Stimulated activated CD4-positive, alpha-beta T cell treated with anti-CD3 and anti-CD28 coated beads, Interleukin-2, amount 100 ng/mL, for 24 hours (primary cell): ENCODE measurements at regions not wholly inside any gene's neighbourhood (a gene's known extent, or its start where the extent isn't known, plus 50 kb on each side); places are given as distances from the start of the nearest gene placed in this dataset.

Source experiments
- DNase-seq, 2 donors: peaks; one replicate each; pipeline ENCODE4 v3.0.0-alpha.2; 2020

DNA sequence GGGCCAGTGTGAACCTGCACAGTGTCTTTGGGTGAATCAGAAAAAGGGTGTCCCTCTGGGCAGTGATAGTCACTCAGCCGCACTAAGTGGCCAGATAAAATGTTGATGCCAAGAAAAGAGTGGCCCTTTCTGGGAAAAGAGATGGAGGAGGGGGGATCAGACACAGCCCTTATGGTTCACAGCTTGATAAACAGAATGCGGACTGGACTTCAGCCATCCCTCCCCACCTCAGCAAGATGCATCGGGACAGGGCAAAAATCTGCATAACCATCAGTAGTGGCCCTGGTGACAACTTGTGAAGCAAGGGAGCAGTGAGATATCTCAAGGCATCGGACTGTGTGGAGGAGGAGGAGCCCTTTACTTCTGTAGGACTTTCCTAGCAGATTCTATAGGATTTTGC lies 353.8 kb upstream of the PLXNA2 start:
- DNase-seq = no peak

GRCh38 chr1:208599063-208599462 lies 354.9 kb upstream of the PLXNA2 start:
- DNase-seq = no peak

- no peak for DNase-seq
Measured at GRCh38 chr1:208600456-208601190, 356.4 kb upstream of the PLXNA2 start.

GRCh38 chr1:208601561-208601960 lies 357.4 kb upstream of the PLXNA2 start:
- DNase-seq = no peak

DNA sequence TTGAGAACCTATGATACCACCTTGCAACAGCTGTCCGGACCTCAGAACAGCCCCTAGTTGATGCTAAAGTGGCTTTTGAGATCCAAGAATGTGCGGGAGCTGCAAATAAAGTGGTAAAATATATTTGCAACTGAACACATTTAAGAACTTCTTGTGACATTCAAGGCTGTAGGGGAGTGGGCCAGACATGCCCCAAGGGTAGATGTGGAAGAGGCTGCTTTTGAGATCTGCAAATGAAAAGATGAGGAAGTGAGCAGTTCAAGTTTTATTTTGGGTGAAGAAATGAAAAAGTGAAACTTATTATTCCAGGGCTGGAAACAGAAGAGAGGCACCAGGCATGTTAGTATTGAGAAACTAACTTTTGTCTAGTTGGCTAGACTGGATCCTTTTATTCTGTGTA lies 359.5 kb upstream of the PLXNA2 start:
- DNase-seq = no peak

DNA sequence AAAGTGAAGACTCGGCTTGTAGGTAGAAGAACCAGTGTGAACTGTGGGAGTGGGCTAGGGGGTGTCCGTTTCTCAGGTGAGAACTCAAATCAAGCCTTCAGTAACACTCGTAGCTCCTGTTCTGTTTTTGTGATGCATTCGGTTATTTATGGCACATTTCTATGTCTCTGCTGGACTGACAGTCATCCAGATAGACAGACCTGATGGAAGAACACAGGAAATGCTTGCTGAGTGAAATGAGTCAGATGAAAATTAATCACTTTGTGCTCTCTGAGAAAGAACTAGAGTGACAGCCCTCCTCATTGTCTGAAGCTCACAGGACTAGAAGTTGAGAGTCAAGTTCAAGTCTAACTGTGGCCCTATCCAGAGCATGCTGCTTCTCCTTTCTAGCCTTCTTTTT lies 360.1 kb upstream of the PLXNA2 start:
- DNase-seq = no peak

- no peak for DNase-seq
Measured at GRCh38 chr1:208606959-208607358, 362.8 kb upstream of the PLXNA2 start.

- DNase-seq = no peak
Measured at GRCh38 chr1:208607616-208608015, 363.4 kb upstream of the PLXNA2 start.

DNA sequence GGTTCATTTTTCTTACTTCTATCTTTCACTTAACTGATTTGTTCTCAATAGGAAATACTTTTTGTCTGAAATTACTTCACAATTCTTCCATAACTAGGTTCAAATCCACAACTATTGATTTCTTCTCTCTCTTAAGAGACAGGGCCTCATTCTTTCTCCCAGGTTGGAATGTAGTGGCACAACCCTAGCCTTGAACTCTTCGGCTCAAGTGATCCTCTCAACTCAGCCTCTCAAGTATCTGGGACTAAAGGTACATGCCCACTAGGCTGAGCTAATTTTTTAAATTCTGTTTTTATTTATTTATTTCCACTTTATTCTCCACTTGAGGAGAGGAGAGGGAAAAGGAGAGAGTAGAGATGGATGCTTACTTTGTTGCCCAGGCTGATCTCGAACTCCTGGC lies 370.4 kb upstream of the PLXNA2 start:
- no peak for DNase-seq

DNA sequence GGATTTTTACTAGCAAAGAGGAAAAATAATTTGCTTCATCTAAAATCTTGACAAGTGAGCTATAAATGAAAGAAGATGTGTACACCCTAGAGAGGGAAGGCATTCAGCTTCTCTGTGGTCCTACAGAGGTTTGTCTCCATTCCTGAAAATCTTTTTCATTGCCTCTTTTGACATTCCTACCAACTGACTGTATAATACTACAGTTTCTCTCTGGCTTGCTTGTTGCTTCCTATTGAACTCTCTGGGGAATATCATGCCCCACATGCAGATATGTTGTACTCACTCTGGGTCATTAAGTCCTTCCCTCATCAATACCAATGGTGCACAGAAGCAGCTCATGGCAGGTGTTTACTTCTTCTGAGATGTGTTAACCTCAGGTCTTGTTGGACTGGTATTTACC lies 371.2 kb upstream of the PLXNA2 start:
- no peak for DNase-seq

DNA sequence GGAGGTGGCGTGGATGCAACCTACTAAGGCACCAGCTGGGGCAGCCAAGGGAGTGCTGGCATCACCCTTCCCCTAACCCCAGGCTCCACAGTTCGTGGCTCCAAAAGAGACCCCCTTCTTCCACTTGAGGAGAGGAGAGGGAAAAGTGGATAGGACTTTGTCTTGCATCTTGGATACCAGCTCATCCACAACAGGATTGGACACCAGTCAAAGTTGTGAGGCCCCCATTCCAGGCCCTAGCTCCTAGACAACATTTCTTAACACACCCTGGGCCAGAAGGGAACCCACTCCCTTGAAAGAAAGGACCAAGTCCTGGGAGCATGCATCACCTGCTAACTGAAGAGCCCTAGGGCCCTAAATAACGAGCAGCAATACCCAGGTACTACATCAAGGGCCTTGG lies 372.6 kb upstream of the PLXNA2 start:
- no peak for DNase-seq

DNA sequence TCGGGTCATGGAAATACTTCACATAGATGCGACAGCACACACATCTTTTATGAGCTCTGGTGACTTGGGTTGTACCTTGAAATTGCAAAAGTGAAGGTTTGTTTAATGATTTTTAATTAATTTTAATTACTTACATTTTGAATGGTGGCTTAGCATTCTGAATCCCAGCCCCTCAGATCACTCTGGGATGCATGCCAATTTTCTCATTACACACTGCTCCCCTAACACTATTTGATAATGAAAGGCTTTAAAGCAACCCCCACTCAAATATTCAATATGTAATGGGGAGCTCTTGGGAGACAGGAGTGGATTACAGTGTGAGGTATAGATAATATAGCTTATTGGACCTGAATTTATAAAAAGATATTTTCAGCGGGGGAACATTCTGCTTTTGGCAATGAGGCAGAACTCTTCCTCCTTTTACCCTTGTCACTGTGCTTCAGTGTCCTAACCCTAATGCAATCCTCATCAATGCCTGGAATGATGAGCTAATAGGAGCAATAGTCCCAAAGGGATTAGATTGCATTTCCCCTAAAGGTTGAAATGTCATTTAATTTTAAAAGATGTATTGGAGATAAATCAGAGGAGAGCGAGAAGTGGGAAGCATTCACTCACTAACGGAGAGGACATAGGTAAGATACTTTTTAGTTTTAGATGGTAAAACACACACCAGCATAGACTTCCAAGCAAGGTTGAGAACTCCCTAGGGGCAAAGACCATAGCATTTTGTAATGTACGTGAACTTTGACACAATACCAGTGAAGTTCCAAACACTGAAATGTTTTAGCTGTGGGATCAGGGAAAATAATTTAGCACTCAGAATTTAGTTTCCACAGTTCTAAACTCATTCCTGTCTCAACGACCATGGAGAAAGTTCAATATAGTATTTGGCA lies 384.1 kb upstream of the PLXNA2 start:
- no peak for DNase-seq

- no peak for DNase-seq
Measured at GRCh38 chr1:208631092-208631491, 386.9 kb upstream of the PLXNA2 start.

GRCh38 chr1:208631506-208631905 lies 387.3 kb upstream of the PLXNA2 start:
- DNase-seq = no peak

DNA sequence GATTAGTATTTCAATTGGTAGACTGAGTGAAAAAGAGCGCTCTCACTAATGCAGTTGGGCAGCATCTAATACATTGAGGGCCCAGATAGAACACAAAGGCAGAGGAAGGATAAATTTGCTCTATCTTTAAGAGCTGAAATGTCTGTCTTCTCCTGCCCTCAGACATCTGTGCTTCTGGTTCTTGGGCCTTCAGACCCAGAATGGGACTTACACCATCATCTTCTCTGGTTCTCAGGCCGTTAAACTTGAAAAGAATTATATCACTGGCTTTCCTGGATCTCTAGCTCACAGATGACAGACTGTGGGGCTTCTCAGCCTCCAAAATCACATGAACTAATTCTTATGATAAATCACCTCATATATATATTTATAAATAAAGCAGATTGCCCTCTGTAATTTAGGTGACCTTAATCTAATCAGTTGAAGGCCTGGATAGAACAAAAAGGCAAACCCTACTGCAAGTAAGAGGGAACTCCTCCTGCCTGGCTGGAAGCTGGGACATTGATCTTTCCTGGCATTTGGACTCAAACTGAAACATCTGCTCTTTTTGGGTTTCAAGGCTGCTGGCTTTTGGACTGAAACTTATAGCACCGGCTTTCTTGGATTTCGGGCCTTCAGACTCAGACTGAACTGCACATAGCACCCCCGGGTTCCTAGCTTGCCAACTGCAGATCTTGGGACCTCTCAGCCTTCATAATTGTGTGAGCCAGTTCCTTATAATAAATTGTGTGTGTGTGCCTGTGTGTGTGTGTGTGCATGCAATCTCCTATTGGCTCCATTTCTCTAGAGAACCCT lies 390.4 kb upstream of the PLXNA2 start:
- DNase-seq = no peak

- DNase-seq = no peak
Measured at GRCh38 chr1:208637181-208637580, 393.0 kb upstream of the PLXNA2 start.

GRCh38 chr1:208639382-208639781 lies 395.2 kb upstream of the PLXNA2 start:
- no peak for DNase-seq

GRCh38 chr1:208640295-208640694 lies 396.1 kb upstream of the PLXNA2 start:
- DNase-seq = no peak

GRCh38 chr1:208641579-208642280 lies 397.5 kb upstream of the PLXNA2 start:
- no peak for DNase-seq

DNA sequence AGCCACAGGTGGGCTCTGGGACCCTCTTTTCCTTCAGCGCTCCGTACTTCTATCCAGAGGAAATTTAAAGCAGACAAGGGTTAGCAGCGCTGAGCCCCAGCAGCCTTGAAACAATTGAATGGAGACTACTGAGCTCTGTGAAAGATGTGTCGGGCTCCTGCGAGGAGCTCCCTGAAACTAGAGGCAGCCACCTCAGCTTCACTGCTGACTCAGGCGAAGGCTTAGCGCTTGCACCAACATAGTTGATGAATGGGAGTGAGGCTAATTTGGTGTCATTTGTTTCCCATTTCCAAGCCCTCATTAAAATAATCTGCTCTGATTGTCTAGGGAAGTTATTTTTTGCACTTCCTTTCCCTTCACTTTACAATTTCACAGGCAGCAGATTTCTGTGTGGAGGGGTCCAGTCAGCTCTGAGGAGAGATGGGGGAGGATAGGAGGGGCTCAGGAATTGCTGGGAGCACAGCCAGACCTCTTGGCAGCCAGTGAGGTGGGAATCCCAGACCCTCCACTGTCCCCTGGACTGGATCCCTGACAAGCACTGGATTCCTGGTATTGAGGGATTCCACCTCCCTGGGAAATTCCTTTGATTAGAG lies 398.9 kb upstream of the PLXNA2 start:
- DNase-seq = no peak

GRCh38 chr1:208644401-208645160 lies 400.4 kb upstream of the PLXNA2 start:
- DNase-seq = no peak

DNA sequence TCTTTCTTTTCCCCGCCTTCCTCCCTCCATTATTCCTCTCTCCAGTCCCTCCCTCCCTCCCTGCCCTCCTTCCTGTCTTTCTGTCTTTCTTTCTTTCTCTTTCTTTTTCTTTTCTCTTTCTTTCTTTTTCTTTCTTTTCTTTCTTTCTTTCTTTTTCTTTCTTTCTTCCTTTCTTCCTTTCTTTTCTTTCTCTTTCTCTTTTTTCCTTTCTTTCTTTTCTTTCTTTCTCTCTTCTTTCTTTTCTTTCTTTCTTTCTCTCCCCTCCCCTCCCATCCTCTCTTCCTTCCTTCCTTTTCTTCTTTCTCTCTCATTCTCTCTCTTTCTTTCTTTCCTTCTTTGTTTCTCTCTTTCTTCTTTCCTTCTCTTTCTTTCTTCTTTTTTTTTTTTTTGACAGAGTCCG lies 402.2 kb upstream of the PLXNA2 start:
- DNase-seq = no peak
